Activated gamma-delta T cell treated with Interleukin-2 at 50 U/mL for 16 hours (primary cell): ENCODE measurements at regions not wholly inside any gene's neighbourhood (a gene's known extent, or its start where the extent isn't known, plus 50 kb on each side); places are given as distances from the start of the nearest gene placed in this dataset.
A peak's percentile ranks its signal among the peaks of the same experiment; 100 is the strongest.

Experiments used
- DNase-seq: peaks from one replicate; pipeline ENCODE4 v3.0.0-alpha.2; 2020

GRCh38 chr1:234987415-234988154 is 141.1 kb downstream of the TOMM20 start:
- DNase-seq = no peak

- no peak for DNase-seq
Measured at GRCh38 chr1:234986750-234987414, 141.8 kb downstream of the TOMM20 start.

GRCh38 chr1:234985516-234986294 is 142.9 kb downstream of the TOMM20 start:
- DNase-seq = no peak

GRCh38 chr1:234985007-234985370 is 143.6 kb downstream of the TOMM20 start:
- no peak for DNase-seq

- no peak for DNase-seq
Measured at GRCh38 chr1:234983564-234984238, 144.9 kb downstream of the TOMM20 start.

GRCh38 chr1:234981758-234982157 is 146.9 kb downstream of the TOMM20 start:
- no peak for DNase-seq

GRCh38 chr1:234980645-234981396 is 147.8 kb downstream of the TOMM20 start:
- DNase-seq = peak; percentile 45

GRCh38 chr1:234980291-234980644 is 148.4 kb downstream of the TOMM20 start:
- no peak for DNase-seq

GRCh38 chr1:234979296-234980279 is 149.0 kb downstream of the TOMM20 start:
- DNase-seq = no peak

GRCh38 chr1:234978397-234979295 is 150.0 kb downstream of the TOMM20 start:
- DNase-seq = peak; percentile 35

- DNase-seq = no peak
Measured at GRCh38 chr1:234977875-234978396, 150.7 kb downstream of the TOMM20 start.

GRCh38 chr1:234976861-234977680 is 151.6 kb downstream of the TOMM20 start:
- DNase-seq = no peak

GRCh38 chr1:234975941-234976860 is 152.4 kb downstream of the TOMM20 start:
- DNase-seq = no peak

- no peak for DNase-seq
Measured at GRCh38 chr1:234975122-234975940, 153.3 kb downstream of the TOMM20 start.

- no peak for DNase-seq
Measured at GRCh38 chr1:234973426-234974250, 155.0 kb downstream of the TOMM20 start.
